ENCODE measurements at regions not wholly inside any gene's neighbourhood (a gene's known extent, or its start where the extent isn't known, plus 50 kb on each side); places are given as distances from the start of the nearest gene placed in this dataset.

DNA sequence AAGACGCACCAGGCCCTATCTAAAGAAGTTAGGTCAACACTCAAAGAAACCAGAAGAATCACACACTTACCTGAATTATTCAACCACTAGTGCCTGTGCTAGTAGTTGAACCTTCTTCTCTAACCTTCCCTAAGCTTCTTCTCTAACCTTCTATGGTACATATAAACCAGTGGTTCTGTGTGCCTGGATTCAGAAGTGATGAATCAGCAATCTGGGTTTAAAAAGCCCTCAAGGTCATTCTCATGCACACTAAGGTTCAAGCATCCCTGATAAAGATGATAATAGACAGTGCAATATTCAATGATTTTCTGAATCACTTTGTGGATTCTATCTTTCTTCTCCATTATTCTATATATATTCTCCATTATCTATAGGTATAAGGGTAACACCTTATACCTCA, 271.4 kb upstream of the TBX18 start:
- H3K4me1 ChIP-seq (ENCODE audit: control insufficient read depth in 4 of 4, insufficient read depth in 4 of 4, low read length in 3 of 4) = no peaks in the 10 kb centered on the region
- H3K27me3 ChIP-seq (ENCODE audit: control insufficient read depth in 4 of 4, insufficient read depth in 4 of 4, low read length in 3 of 4) = peaks cover 0 to 4% (median 0%) of the 10 kb centered on the region in 4 donors
- H3K4me3 ChIP-seq (ENCODE audit: low read depth in 1 of 3, low read length in 3 of 3) = no peak overlapping the region
- H3K36me3 ChIP-seq (ENCODE audit: control insufficient read depth in 4 of 4, insufficient read depth in 3 of 4, low read depth in 1 of 4, low read length in 3 of 4) = no peaks in the 10 kb centered on the region
- TF ChIP-seq CTCF (IDR thresholded peaks at IDR 0.05; ENCODE audit: low read depth, low read length, missing input control) = no peak
- no peak for TF ChIP-seq MAX (IDR thresholded peaks at IDR 0.05)
- H3K9me3 ChIP-seq (ENCODE audit: control insufficient read depth in 4 of 4, low read length in 3 of 4) = peaks cover 0 to 10% (median 1%) of the 10 kb centered on the region in 4 donors
- no peak for DNase-seq (ENCODE audit: low spot score)
- no peak overlapping the region for H3K27ac ChIP-seq (ENCODE audit: low read depth in 1 of 2, low read length in 2 of 2)
- 97% methylated on average over 1 of the region's 1 CpG for WGBS
- no peak overlapping the region for H3K9ac ChIP-seq (ENCODE audit: low read depth in 1 of 2, low read length in 2 of 2)

- 52% methylated on average over 1 of the region's 1 CpG for WGBS
- no peaks in the 10 kb centered on the region for H3K4me1 ChIP-seq (ENCODE audit: control insufficient read depth in 4 of 4, insufficient read depth in 4 of 4, low read length in 3 of 4)
Observed at GRCh38 chr6:85033547-85033946, 269.1 kb upstream of the TBX18 start.

DNA sequence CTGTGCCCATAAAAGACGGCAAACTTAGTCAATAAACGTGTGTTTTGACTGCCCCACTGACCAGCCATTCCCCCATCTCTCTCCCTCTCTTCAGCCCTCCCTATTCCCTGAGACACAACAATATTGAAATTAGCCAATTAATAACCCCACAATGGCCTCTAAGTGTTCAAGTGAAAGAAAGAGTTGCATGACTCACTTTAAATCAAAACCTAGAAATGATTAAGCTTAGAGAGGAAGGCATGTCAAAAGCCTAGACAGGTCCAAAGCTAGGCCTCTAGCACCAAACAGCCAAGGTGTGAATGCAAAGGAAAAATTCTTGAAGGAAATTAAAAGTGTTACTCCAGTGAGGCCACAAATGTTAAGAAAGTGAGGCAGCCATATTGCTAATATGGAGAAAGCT, 261.6 kb upstream of the TBX18 start:
- WGBS = 63% methylated on average over 2 of the region's 2 CpGs
- TF ChIP-seq NR2F2 (IDR thresholded peaks at IDR 0.05) (no peak), HNF4G (IDR thresholded peaks at IDR 0.05) (no peak), HNF4A (conservative IDR thresholded peaks at IDR 0.05) (no peak), RXRA (IDR thresholded peaks at IDR 0.05) (no peak), TAF1 (conservative IDR thresholded peaks at IDR 0.05) (no peak), ATF3 (IDR thresholded peaks at IDR 0.05) (no peak), FOXA1 (IDR thresholded peaks at IDR 0.05) (no peak), MAX (IDR thresholded peaks at IDR 0.05) (no peak), REST (IDR thresholded peaks at IDR 0.05) (no peak), RAD21 (IDR thresholded peaks at IDR 0.05) (no peak), CTCF (IDR thresholded peaks at IDR 0.05; ENCODE audit: low read depth, low read length, missing input control) (no peak)

More at GRCh38 chr6:85033547-85033946, 269.1 kb upstream of the TBX18 start:
- no peak for TF ChIP-seq MAX (IDR thresholded peaks at IDR 0.05)
- TF ChIP-seq YY1 (IDR thresholded peaks at IDR 0.05) = no peak
- no peak for TF ChIP-seq CTCF (IDR thresholded peaks at IDR 0.05; ENCODE audit: low read depth, low read length, missing input control)
- Histone ChIP-seq H3K9me3 (ENCODE audit: control insufficient read depth in 4 of 4, low read length in 3 of 4) (peaks cover 0 to 12% (median 1%) of the 10 kb centered on the region in 4 donors), H3K27ac (ENCODE audit: low read depth in 1 of 2, low read length in 2 of 2) (no peak overlapping the region), H3K27me3 (ENCODE audit: control insufficient read depth in 4 of 4, insufficient read depth in 4 of 4, low read length in 3 of 4) (peaks cover 0 to 4% (median 0%) of the 10 kb centered on the region in 4 donors), H3K9ac (ENCODE audit: low read depth in 1 of 2, low read length in 2 of 2) (no peak overlapping the region), H3K4me3 (ENCODE audit: low read depth in 1 of 3, low read length in 3 of 3) (no peak overlapping the region), H3K36me3 (ENCODE audit: control insufficient read depth in 4 of 4, insufficient read depth in 3 of 4, low read depth in 1 of 4, low read length in 3 of 4) (no peaks in the 10 kb centered on the region)
- DNase-seq (ENCODE audit: low spot score) = no peak

More for the DNA sequence above, 261.6 kb upstream of the TBX18 start:
- DNase-seq (ENCODE audit: low spot score) = no peak
- H3K27ac ChIP-seq (ENCODE audit: low read depth in 1 of 2, low read length in 2 of 2) = no peak overlapping the region
- no peaks in the 10 kb centered on the region for H3K36me3 ChIP-seq (ENCODE audit: control insufficient read depth in 4 of 4, insufficient read depth in 3 of 4, low read depth in 1 of 4, low read length in 3 of 4)
- H3K9ac ChIP-seq (ENCODE audit: low read depth in 1 of 2, low read length in 2 of 2) = no peak overlapping the region
- no peaks in the 10 kb centered on the region for H3K4me1 ChIP-seq (ENCODE audit: control insufficient read depth in 4 of 4, insufficient read depth in 4 of 4, low read length in 3 of 4)
- H3K9me3 ChIP-seq (ENCODE audit: control insufficient read depth in 4 of 4, low read length in 3 of 4) = peaks cover 0 to 4% (median 0%) of the 10 kb centered on the region in 4 donors
- no peak overlapping the region for H3K4me3 ChIP-seq (ENCODE audit: low read depth in 1 of 3, low read length in 3 of 3)
- H3K27me3 ChIP-seq (ENCODE audit: control insufficient read depth in 4 of 4, insufficient read depth in 4 of 4, low read length in 3 of 4) = no peaks in the 10 kb centered on the region
